Spleen (tissue), 11 donors: ENCODE measurements at regions not wholly inside any gene's neighbourhood (a gene's known extent, or its start where the extent isn't known, plus 50 kb on each side); places are given as distances from the start of the nearest gene placed in this dataset.

Experiments
- DNase-seq: peaks from one replicate; pipeline ENCODE4 v3.0.0-alpha.2; 2020
- H3K27ac ChIP-seq, 8 donors: fragments of 200-600 bp; sonication (generic) in 7 of 8; 1 replicate in 4 of 8; 2 replicates in 4 of 8; pipeline versions ENCODE4 v1.5.0 to v1.8.0; 2016 to 2021; ENCODE audit warnings: inconsistent platforms in 4 of 8, mild to moderate bottlenecking in 4 of 8, moderate library complexity in 1 of 8
- H3K27me3 ChIP-seq, 7 donors: fragments of 200-600 bp; sonication (generic) in 6 of 7; replicated peaks in 1 of 7; 1 replicate in 4 of 7; 2 replicates in 3 of 7; pipeline versions ENCODE4 v1.5.0 to v1.8.0; 2016 to 2021; ENCODE audit warnings: inconsistent platforms in 3 of 7, mild to moderate bottlenecking in 1 of 7
- H3K36me3 ChIP-seq, 6 donors: fragments of 200-600 bp; sonication (generic) in 5 of 6; 1 replicate in 4 of 6; 2 replicates in 2 of 6; pipeline versions ENCODE4 v1.5.0 to v1.8.0; 2016 to 2021; ENCODE audit warnings: inconsistent platforms in 2 of 6
- H3K4me1 ChIP-seq, 6 donors: fragments of 200-600 bp; sonication (generic) in 5 of 6; 1 replicate in 3 of 6; 2 replicates in 3 of 6; pipeline versions ENCODE4 v1.5.0 to v1.8.0; 2016 to 2021; ENCODE audit warnings: inconsistent platforms in 3 of 6
- H3K4me3 ChIP-seq, 8 donors: fragments of 200-600 bp; sonication (generic) in 7 of 8; 1 replicate in 4 of 8; 2 replicates in 4 of 8; pipeline versions ENCODE4 v1.5.0 to v1.8.0; 2016 to 2021; ENCODE audit warnings: inconsistent platforms in 4 of 8, mild to moderate bottlenecking in 4 of 8, moderate library complexity in 2 of 8
- H3K9me3 ChIP-seq, 8 donors: fragments of 200-600 bp; sonication (generic) in 7 of 8; 1 replicate in 4 of 8; 2 replicates in 4 of 8; pipeline versions ENCODE4 v1.5.0 to v1.8.0; 2016 to 2021; ENCODE audit warnings: inconsistent platforms in 4 of 8
- CTCF ChIP-seq, 11 experiments: fragments of 200-600 bp in 7 of 11; fragments of 450-650 bp in 4 of 11; sonication (generic) in 4 of 11; IDR thresholded peaks in 8 of 11; conservative IDR thresholded peaks in 3 of 11; 1 replicate in 7 of 11; 2 replicates in 4 of 11; pipeline versions ENCODE4 v1.4.0 to v1.8.0; 2016 to 2021; ENCODE audit warnings: antibody characterized with exemption in 11 of 11, inconsistent platforms in 4 of 11, mild to moderate bottlenecking in 1 of 11
- POLR2A ChIP-seq, 3 donors: fragments of 450-650 bp; IDR thresholded peaks; one replicate each; pipeline ENCODE4 v1.5.1; 2017; ENCODE audit warnings: antibody characterized with exemption in 3 of 3, mild to moderate bottlenecking in 1 of 3
- POLR2AphosphoS5 ChIP-seq, 3 donors: sonication (generic); formaldehyde crosslinking; IDR thresholded peaks; one replicate each; pipeline ENCODE4 v1.5.1; 2017; ENCODE audit warnings: antibody characterized with exemption in 3 of 3
- WGBS, 5 donors: extraction: QIAGEN DNeasy Blood & Tissue Kit in 3 of 5; methylation state at CpG; one replicate each; pipeline versions ENCODE4 v1.1.5 to v1.1.7; 2013 to 2018; 5-methylcytosine and 5-hydroxymethylcytosine counted together
- intact Hi-C: fragments of 100-400 bp; cut with DNase I; formaldehyde crosslinking; loops from one replicate; pipeline ENCODE4 v1.15.0; 2023; ENCODE audit warnings: low total_unique reads
- donor health status: healthy with polysubstance abuse.
- donor health status: DM: no; HTN: no; CAD: no; lungs with moderate emphysema.
- donor health status: DM: no; HTN: no; CAD: no.
- donor health status: Bipolar disorder and iron deficiency.
- donor health status: healthy.
- donor health status: DM: no; HTN: no; CAD: no.
- donor health status: DM: yes; HTN: yes; CAD: no.

GRCh38 chr18:61609131-61609530 lies 275.9 kb downstream of the CDH20 start:
- no peak for TF ChIP-seq POLR2A (IDR thresholded peaks at IDR 0.05)
- H3K27ac ChIP-seq = no peak overlapping the region
- H3K4me3 ChIP-seq = no peak overlapping the region
- no peak for DNase-seq
- no peaks in the 10 kb centered on the region for H3K36me3 ChIP-seq
- peaks cover 0 to 12% (median 0%) of the 10 kb centered on the region in 7 donors for H3K27me3 ChIP-seq
- peaks cover 0 to 24% (median 10%) of the 10 kb centered on the region in 6 donors for H3K4me1 ChIP-seq
- H3K9me3 ChIP-seq = no peaks in the 10 kb centered on the region
- intact Hi-C loops = no loop called here

- WGBS, 5 donors = 52 to 80% (median 63%) methylated on average over 1 of the region's 1 CpG
- Histone ChIP-seq H3K4me1 (peaks cover 0 to 24% (median 10%) of the 10 kb centered on the region in 6 donors), H3K4me3 (no peak overlapping the region), H3K9me3 (no peaks in the 10 kb centered on the region), H3K27ac (no peak overlapping the region), H3K27me3 (peaks cover 0 to 16% (median 0%) of the 10 kb centered on the region in 7 donors), H3K36me3 (no peaks in the 10 kb centered on the region)
- intact Hi-C loops = no loop called here
- no peak for DNase-seq
- no peak for TF ChIP-seq POLR2AphosphoS5 (IDR thresholded peaks at IDR 0.05)
- no peak for TF ChIP-seq CTCF (IDR thresholded peaks at IDR 0.05 in 8 of 11, conservative IDR thresholded peaks at IDR 0.05 in 3 of 11)
- TF ChIP-seq POLR2A (IDR thresholded peaks at IDR 0.05) = no peak
These were observed 275.1 kb downstream of the CDH20 start for GRCh38 chr18:61608316-61608715.

- no peak for DNase-seq
- intact Hi-C loops = no loop called here
- TF ChIP-seq POLR2AphosphoS5 (IDR thresholded peaks at IDR 0.05) = no peak
- no peak for TF ChIP-seq POLR2A (IDR thresholded peaks at IDR 0.05)
- TF ChIP-seq CTCF (IDR thresholded peaks at IDR 0.05 in 8 of 11, conservative IDR thresholded peaks at IDR 0.05 in 3 of 11) = no peak
- Histone ChIP-seq H3K27ac (no peak overlapping the region), H3K9me3 (no peaks in the 10 kb centered on the region), H3K4me3 (no peak overlapping the region), H3K36me3 (no peaks in the 10 kb centered on the region), H3K4me1 (peaks cover 0 to 24% (median 10%) of the 10 kb centered on the region in 6 donors), H3K27me3 (peaks cover 0 to 17% (median 0%) of the 10 kb centered on the region in 7 donors)
- WGBS, 5 donors = 80 to 99% (median 93%) methylated on average over 2 of the region's 2 CpGs
These were observed 274.6 kb downstream of the CDH20 start for GRCh38 chr18:61607867-61608266.

- no peak for DNase-seq
- H3K27ac ChIP-seq = peak overlapping the region in 5 of 8 donors; percentile 52 to 62 (median 57)
- H3K9me3 ChIP-seq = no peaks in the 10 kb centered on the region
- TF ChIP-seq POLR2AphosphoS5 (IDR thresholded peaks at IDR 0.05) (peak in 2 of 3 donors; percentile 72 to 82), CTCF (IDR thresholded peaks at IDR 0.05 in 8 of 11, conservative IDR thresholded peaks at IDR 0.05 in 3 of 11) (no peak)
- intact Hi-C loops = no loop called here
- H3K4me3 ChIP-seq = peak overlapping the region in 4 of 8 donors; percentile 1 to 39 (median 10)
- WGBS, 5 donors = 1 to 5% (median 3%) methylated on average over 5 of the region's 5 CpGs
- peaks cover 0 to 24% (median 10%) of the 10 kb centered on the region in 6 donors for H3K4me1 ChIP-seq
- peaks cover 0 to 17% (median 0%) of the 10 kb centered on the region in 7 donors for H3K27me3 ChIP-seq
- no peaks in the 10 kb centered on the region for H3K36me3 ChIP-seq
These were observed 273.5 kb downstream of the CDH20 start for GRCh38 chr18:61606759-61607158.
